Renal cortex interstitium (tissue), 11 donors: ENCODE measurements at regions not wholly inside any gene's neighbourhood (a gene's known extent, or its start where the extent isn't known, plus 50 kb on each side); places are given as distances from the start of the nearest gene placed in this dataset.
A peak's percentile ranks its signal among the peaks of the same experiment; 100 is the strongest.

Source experiments
- DNase-seq, 11 donors: peaks; one replicate each; pipeline ENCODE4 v3.0.0-alpha.2; 2013; ENCODE audit warnings: low read depth in 9 of 11, low spot score in 4 of 11; ENCODE audit errors: extremely low read depth in 1 of 11

DNA sequence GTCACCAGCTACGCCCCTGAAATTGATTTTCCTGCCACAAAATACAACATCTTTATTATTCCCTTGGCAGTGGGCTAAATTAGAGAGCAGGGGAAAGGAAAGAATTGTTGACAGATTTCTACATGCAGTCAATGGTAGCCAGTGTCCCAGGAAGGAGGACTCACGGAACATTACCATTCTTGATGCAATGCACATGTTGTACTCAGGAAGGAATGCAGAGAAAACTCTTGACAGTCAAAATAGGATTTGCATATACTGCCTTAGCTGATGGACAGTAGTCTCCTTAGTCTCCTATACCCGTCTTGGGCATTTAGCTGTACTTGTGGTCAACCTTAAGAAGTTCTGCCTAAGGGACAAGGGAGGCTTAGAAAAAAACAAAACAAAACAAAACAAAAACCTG is 158.0 kb upstream of the GYPA start:
- DNase-seq: no peak

GRCh38 chr4:144300616-144301015 is 160.1 kb upstream of the GYPA start:
- DNase-seq: peak in 1 of 11 donors; percentile 1

DNA sequence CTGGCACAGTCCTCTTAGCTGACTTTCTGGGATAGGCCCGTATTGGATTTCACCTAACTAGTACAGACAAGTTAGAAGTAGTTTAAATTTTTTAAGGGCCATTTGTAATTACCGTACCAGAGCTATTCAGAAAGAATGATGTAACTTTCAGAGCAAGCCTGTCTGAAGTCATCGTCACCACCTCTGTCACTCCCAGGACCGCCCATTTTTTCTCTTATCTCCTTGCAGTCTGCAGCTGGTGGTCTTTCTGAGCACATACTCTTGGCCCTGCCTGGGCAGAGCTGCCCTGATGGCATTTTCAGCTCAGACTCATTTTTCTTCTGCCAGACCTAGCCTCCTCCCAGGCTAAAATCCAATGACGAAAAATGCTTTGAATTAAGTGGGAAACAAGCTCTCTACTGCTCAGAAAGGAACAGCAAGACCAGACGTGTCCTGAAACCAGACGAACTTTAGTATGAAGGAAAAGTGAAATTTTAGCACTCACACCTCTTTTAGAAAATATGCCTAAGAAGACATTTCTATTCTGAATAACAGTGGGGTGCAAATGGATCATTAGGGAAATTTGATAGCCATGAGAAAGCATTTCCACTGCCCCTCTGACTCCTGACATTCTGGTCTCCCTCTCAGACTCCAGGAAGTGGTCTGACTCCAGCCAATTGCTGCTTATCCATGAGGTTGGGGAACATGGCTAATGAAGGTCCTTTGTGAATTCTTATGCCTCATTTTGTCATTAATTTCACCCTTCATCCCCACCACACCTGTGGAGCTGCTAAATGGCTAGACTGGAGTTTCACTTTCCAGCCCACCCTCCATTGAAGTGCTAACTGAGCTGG is 162.4 kb upstream of the GYPA start:
- no peak for DNase-seq

DNA sequence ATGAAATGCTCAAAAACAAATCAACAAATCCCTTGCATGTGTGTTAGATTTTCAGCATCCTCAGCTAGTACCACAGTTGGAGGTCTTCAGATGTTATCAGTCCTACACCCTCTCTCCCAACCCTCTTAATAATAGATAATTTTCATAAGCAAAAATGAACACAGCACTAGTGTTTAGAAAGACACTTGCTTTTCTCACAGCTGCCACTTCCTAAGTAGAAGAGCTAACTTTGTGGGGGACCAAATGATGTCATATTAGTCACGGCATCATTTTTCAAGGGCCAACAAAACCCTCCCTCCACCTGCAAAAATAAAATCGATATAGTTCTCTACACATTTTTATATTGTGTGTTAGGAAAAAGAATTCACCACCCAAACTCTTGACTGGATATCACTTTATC is 163.5 kb upstream of the GYPA start:
- DNase-seq: no peak

DNA sequence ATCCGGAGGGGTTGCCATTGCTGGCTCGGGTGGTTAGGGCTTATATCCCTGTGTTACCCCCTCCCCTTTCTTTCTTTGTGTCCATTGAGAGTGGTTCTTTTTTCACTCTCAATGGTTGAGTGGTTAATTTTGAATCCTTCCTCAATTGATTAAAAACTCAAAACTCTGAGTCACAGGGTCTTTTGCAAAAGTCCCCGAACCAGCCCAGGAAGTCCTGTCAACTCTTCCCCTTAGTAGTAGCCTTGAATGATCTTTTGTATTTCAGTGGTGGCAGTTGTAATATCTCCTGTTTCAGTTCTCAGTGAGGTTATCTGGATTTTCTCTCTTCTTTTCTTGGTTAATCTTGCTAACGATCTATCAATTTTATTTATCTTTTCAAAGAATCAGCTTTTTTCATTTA is 170.0 kb upstream of the GYPA start:
- DNase-seq: no peak

DNA sequence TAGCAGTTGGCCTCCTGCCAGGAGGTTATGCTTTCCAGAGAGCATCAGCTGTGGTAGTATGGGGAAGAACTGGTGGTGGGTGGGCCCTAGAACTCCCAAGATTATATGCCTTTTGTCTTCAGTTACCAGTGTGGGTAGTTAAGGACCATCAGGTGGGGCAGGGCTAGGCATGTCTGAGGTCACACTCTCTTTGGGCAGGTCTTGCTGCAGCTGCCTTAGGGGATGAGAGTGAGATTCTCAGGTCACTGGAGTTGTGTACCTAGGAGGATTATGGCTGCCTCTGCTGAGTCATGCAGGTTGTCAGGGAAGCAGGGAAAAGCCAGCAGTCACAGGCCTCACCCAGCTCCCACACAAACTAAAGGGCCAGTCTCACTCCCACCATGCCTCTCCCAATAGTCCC is 172.9 kb upstream of the GYPA start:
- DNase-seq: no peak

DNA sequence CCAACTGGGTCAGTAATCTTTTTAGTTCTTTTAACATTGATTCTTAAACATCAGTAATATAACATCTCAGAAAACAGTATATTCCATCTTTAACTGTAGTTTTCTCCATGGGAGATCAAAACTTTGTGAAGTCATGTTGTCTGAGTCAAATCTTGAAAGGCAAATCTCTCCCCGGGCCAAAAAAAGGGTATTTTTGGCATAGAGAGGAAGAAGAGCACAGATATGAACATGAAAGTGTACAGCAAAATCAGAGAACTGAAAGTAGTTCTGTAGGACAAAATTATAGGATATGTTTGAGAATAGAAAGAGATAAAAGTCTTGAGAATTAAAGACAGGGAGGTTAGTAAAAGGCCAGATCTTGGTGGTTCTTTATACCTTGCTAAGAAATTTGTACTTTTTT is 176.4 kb upstream of the GYPA start:
- DNase-seq: no peak

DNA sequence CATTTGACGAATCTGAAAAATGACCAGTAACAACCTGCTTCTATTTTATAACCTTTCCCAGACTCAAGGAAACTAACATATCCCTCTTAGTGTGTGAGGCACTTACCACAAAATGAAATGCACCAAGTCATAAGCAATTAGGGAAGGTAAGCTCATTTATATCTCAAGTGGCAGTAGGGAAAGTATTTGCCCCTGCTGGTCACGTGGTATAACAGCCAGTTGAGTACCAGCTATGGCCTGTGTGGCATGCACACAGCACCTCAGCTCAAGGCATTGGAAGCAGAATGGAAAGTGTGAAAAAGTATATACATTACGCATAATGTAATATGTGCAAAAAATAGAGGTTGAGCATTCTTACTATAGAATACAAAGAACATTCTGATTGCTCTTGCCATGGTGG is 178.3 kb upstream of the GYPA start:
- DNase-seq: no peak

DNA sequence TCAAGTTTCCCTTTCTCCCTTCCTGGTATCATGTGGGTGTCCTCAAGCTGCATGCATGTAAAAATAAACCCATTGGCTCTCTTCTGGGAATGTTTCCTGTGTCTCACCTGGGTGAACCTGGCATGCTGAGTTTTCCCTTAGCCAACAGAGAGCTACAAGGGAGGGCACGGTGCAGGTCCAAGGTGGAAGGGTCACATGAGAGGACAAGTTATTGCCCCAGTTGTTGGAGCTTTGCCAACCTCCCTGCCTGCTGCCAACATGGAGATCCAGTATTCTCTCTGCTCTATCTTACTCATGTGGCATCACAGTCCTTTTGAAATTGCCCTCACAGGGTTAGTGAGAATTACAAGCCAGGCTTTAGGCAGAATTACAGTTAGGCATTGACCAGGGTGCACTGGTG is 196.1 kb upstream of the GYPA start:
- DNase-seq: no peak

DNA sequence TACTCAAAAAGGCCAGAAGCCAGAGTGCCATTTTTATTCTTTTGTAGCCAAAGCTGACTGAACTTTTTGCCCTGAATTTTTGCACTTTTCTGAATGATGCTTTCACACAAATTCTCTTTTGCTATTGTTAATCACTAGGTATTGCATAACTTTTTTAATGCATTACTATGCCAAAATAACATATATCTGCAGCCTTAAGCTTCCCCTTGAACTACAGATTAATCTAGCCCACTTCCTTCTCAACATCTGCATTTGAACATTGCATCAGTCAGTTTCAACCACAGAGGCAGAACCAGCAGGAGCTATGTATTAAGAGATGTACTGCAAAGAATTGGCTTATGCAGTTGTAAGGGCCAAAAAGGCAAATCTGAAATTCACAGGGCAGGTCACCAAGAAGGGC is 197.6 kb upstream of the GYPA start:
- no peak for DNase-seq

- DNase-seq: no peak
Measured at GRCh38 chr4:144338834-144339233, 198.3 kb upstream of the GYPA start.

GRCh38 chr4:144340931-144341330 is 200.4 kb upstream of the GYPA start:
- DNase-seq: no peak

DNA sequence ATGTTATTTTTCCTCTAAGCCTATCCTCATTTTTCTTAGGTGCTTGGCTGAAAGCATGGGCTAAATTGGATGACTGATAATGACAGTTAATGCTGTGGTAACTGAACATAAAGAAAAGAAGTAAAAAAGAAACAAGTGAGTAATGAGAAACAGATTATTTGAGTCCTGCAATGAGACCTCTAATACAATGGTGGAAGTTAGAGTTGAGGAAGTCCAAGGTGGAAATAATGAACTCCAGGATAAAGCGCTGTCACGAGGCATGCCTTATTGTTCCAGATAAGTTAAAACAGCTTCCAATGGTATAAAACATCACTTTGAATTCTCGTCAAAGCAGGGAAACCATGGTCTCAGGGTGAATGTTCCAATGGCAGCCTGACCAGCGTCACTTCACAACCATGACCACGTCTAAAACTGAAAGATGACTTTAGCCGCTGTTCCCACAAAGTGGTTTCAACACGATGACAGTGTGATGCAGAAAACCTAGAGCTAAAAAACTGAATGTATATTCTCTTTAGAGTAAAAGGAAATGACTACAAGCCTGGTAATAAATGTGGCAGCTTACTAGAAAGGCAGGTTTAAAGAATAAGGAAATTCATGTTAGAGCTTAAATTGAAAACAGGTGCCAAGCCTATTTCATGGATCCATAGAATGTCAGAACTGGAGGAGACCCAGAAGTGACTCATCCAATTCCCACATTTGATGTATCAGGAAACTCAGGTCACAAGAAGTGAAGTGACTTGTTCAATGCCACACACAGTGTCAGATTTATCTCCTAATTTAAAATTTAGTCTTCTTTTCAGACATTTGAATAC is 202.6 kb upstream of the GYPA start:
- no peak for DNase-seq

DNA sequence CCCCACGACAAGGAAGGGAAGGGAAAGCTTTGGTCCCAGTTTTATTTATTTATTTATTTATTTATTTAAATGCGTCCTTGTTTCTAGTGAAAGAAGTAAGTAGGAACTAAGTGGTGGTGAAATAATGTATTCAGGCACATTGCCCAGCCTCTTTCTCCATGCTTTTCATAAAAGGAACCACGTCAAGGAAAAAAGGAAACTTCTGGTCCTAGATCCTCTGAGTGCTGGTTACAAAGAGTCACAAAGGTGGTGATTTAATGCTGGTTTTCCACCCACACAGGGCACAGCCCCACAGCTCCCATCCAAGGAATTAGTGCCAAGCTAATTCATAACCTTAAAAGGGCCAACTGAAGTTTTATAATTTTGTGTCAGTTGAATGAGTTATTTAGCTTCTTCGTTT is 206.6 kb upstream of the GYPA start:
- no peak for DNase-seq

- no peak for DNase-seq
Measured at GRCh38 chr4:144350706-144351105, 210.2 kb upstream of the GYPA start.

- DNase-seq: no peak
Measured at GRCh38 chr4:144351306-144351705, 210.8 kb upstream of the GYPA start.

DNA sequence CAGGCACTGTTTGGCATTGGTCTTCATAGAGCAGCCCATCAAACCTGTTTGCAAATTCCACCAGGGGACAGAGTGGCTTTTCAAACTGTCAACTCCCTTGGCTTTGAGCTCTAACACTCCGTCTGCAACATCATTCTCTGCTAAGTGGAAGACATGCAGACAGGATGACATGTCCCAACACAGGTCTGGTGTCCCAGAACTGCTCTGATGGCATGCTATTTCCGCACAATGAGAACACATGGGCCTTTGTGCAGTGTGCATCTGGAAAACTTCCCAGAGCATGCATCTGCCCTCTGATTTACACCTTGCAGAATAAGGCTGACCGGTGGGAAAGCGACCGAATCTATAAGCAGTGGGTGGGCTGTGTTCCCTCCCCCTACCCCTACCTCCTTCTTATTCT is 212.8 kb upstream of the GYPA start:
- no peak for DNase-seq

GRCh38 chr4:144355811-144356757 is 215.6 kb upstream of the GYPA start:
- DNase-seq: peak; percentile 34 to 70 (median 55)

DNA sequence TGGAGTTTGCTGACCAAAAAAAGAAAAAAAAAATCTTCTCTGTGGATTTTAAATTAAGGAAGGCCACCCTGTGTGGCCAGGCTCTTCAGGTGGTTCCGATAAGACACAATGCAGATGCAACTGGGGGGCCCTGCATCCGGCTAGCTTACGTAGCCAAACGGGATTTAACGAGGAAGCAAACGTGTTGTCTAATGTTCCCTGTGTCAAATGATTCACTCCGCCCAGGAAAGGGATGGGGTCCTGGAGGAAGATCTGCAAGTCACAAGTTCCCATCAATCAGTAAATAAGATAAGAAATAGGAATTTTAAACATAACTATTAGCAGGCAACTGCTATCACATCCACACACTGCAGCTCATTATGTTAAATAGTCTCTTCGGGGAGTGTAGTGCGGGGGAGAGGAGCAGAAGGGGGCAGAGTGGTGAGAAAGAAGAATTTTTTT is 216.4 kb upstream of the GYPA start:
- no peak for DNase-seq
